HepG2 (cell line): ENCODE measurements at regions not wholly inside any gene's neighbourhood (a gene's known extent, or its start where the extent isn't known, plus 50 kb on each side); places are given as distances from the start of the nearest gene placed in this dataset.

Experiments
- ATAC-seq: fragments of 200-7000 bp; cut with Tn5 transposase; 3 replicates; pipeline ENCODE4 v1.9.1; 2020; ENCODE audit warnings: mild to moderate bottlenecking, moderate library complexity
- BruUV-seq: library from RNA; stranded (reverse); fragments of 400-500 nt; replicated peaks from 2 replicates; lab custom pipeline; 2021; lab: Mats Ljungman, UMichigan
- CTCF ChIA-PET: fragments of 300-600 bp; formaldehyde crosslinking; extraction: SDS; loops from one replicate; lab custom pipeline; 2021; ENCODE audit warnings: low total read pairs, inconsistent platforms, low intra/inter-chr PET ratio; lab: Yijun Ruan, JAX
- POLR2A ChIA-PET: fragments of 350-600 bp; sonication (Branson Sonifier 250); formaldehyde crosslinking; loops from one replicate; lab custom pipeline; 2020; ENCODE audit warnings: antibody characterized with exemption, inconsistent platforms; lab: Yijun Ruan, JAX
- DNase-seq: peaks from one replicate; pipeline ENCODE4 v3.0.0-alpha.2; 2015; ENCODE audit warnings: low spot score
- FAIRE-seq: peaks from 3 replicates; lab custom pipeline; 2011; peaks lifted over from hg19 to GRCh38; lab: Jason Lieb, UNC
- H2AFZ ChIP-seq: one replicate; pipeline ENCODE4 v1.6.1; 2011; ENCODE audit warnings: low read length, inconsistent platforms
- H3K27ac ChIP-seq: fragments of 300-600 bp; 3 replicates; pipeline ENCODE4 v1.8.0; 2011; ENCODE audit warnings: mixed run types, mild to moderate bottlenecking, mixed read lengths, low read length, inconsistent platforms; ENCODE audit not compliant: insufficient read depth; ENCODE audit errors: extremely low read length
- H3K27me3 ChIP-seq, 2 experiments: fragments of 200-600 bp in 1 of 2; 2 replicates in 1 of 2; 3 replicates in 1 of 2; pipeline versions ENCODE4 v1.6.0 to v1.8.0; 2011; ENCODE audit warnings: low read length in 2 of 2, mild to moderate bottlenecking in 2 of 2, moderate library complexity in 2 of 2, inconsistent platforms in 1 of 2; ENCODE audit not compliant: insufficient read depth in 2 of 2, control insufficient read depth in 1 of 2
- H3K36me3 ChIP-seq, 2 experiments: fragments of 200-600 bp in 1 of 2; replicated peaks in 1 of 2; 2 replicates in 1 of 2; 3 replicates in 1 of 2; pipeline versions ENCODE4 v1.5.1 to v1.8.0; 2011; ENCODE audit warnings: low read length in 2 of 2, inconsistent platforms in 1 of 2; ENCODE audit not compliant: insufficient read depth in 2 of 2, control insufficient read depth in 1 of 2
- H3K4me1 ChIP-seq: 2 replicates; pipeline ENCODE4 v1.5.1; 2012; ENCODE audit warnings: low read length, inconsistent platforms; ENCODE audit not compliant: insufficient read depth
- H3K4me2 ChIP-seq: 2 replicates; pipeline ENCODE4 v1.6.0; 2011; ENCODE audit warnings: low read depth, low read length, inconsistent platforms
- H3K4me3 ChIP-seq, 3 experiments: fragments of 200-600 bp in 1 of 3; sonication (generic), shearing (Covaris generic) in 1 of 3; replicated peaks in 1 of 3; 2 replicates each; pipeline ENCODE4 v1.5.1; 2011 to 2016; ENCODE audit warnings: low read length in 3 of 3, inconsistent platforms in 2 of 3, low read depth in 2 of 3, mild to moderate bottlenecking in 2 of 3, control low read depth in 1 of 3, mixed read lengths in 1 of 3; ENCODE audit not compliant: insufficient read depth in 1 of 3
- H3K79me2 ChIP-seq: one replicate; pipeline ENCODE4 v1.6.1; 2011; ENCODE audit warnings: low read length, inconsistent platforms; ENCODE audit not compliant: insufficient read depth
- H3K9ac ChIP-seq: 2 replicates; pipeline ENCODE4 v1.6.0; 2011; ENCODE audit warnings: mild to moderate bottlenecking, low read depth, low read length, inconsistent platforms; ENCODE audit not compliant: insufficient read depth
- H3K9me3 ChIP-seq: 2 replicates; pipeline ENCODE4 v1.5.1; 2012; ENCODE audit warnings: mild to moderate bottlenecking, low read length
- H4K20me1 ChIP-seq: 2 replicates; pipeline ENCODE4 v1.6.0; 2011; ENCODE audit warnings: inconsistent platforms, mild to moderate bottlenecking, low read length, moderate library complexity; ENCODE audit not compliant: insufficient read depth
- BRCA1 ChIP-seq: sonication (generic); formaldehyde crosslinking; IDR thresholded peaks from 2 replicates; pipeline ENCODE4 v1.4.0; 2020; ENCODE audit warnings: missing genetic modification reagents
- GLI4 ChIP-seq: sonication (generic); formaldehyde crosslinking; IDR thresholded peaks from 2 replicates; pipeline ENCODE4 v1.5.1; 2020; ENCODE audit warnings: missing genetic modification reagents, mild to moderate bottlenecking, moderate library complexity, borderline replicate concordance
- HMGXB3 ChIP-seq: sonication (generic); formaldehyde crosslinking; IDR thresholded peaks from 2 replicates; pipeline ENCODE4 v1.4.0; 2020; ENCODE audit warnings: missing genetic modification reagents, borderline replicate concordance
- KMT2B ChIP-seq: IDR thresholded peaks from 2 replicates; pipeline ENCODE4 v1.6.1; 2016; ENCODE audit warnings: missing genetic modification reagents, missing compliant biosample characterization
- MZF1 ChIP-seq: sonication (generic); formaldehyde crosslinking; IDR thresholded peaks from 2 replicates; pipeline ENCODE4 v1.8.1; 2023; ENCODE audit warnings: mild to moderate bottlenecking, missing genetic modification reagents, borderline replicate concordance
- NCOR1 ChIP-seq: fragments of 200-600 bp; sonication (generic); IDR thresholded peaks from 2 replicates; pipeline ENCODE4 v1.7.0; 2017; ENCODE audit warnings: antibody characterized with exemption, low read length, borderline replicate concordance
- PRDM15 ChIP-seq: sonication (generic); formaldehyde crosslinking; IDR thresholded peaks from 2 replicates; pipeline ENCODE4 v1.4.0; 2020; ENCODE audit warnings: missing genetic modification reagents
- RAD21 ChIP-seq: fragments of 450-650 bp; formaldehyde crosslinking; IDR thresholded peaks from 2 replicates; pipeline ENCODE4 v1.5.0; 2020; ENCODE audit warnings: mild to moderate bottlenecking
- RARA ChIP-seq: IDR thresholded peaks from 2 replicates; pipeline ENCODE4 v1.6.1; 2016; ENCODE audit warnings: missing genetic modification reagents, missing compliant biosample characterization
- RXRB ChIP-seq: IDR thresholded peaks from 2 replicates; pipeline ENCODE4 v1.6.1; 2016; ENCODE audit warnings: borderline replicate concordance, missing genetic modification reagents, missing compliant biosample characterization
- ZNF251 ChIP-seq: sonication (generic); formaldehyde crosslinking; IDR thresholded peaks from 2 replicates; pipeline ENCODE4 v1.9.0; 2021; ENCODE audit warnings: mild to moderate bottlenecking, missing genetic modification reagents
- ZNF576 ChIP-seq: sonication (generic); formaldehyde crosslinking; IDR thresholded peaks from 2 replicates; pipeline ENCODE4 v1.4.0; 2020; ENCODE audit warnings: mild to moderate bottlenecking, missing genetic modification reagents
- WGBS: methylation state at CpG from one replicate; pipeline ENCODE4 v1.1.6; 2017; ENCODE audit warnings: low lambda C conversion rate; 5-methylcytosine and 5-hydroxymethylcytosine counted together
- in situ Hi-C: cut with HindIII; loops from 2 replicates; pipeline ENCODE4 v1.10.0; 2017; ENCODE audit warnings: low pct_unique_long_range_greater_than_20kb; ENCODE audit not compliant: extremely low pct_ligation_motif_present
- intact Hi-C: fragments of 100-400 bp; cut with micrococcal nuclease; formaldehyde crosslinking; loops from one replicate; pipeline ENCODE4 v1.10.0; 2022; ENCODE audit not compliant: unreplicated experiment
- TF ChIP-seq, protein P1 (sequence below): sonication (generic); formaldehyde crosslinking; IDR thresholded peaks from 2 replicates; pipeline ENCODE4 v1.5.1; 2020; ENCODE audit warnings: missing genetic modification reagents, mild to moderate bottlenecking, borderline replicate concordance

- DNase-seq (no peak), ATAC-seq (no peak), FAIRE-seq (no peak)
- no peak overlapping the region for H3K4me2 ChIP-seq
- in situ Hi-C loops (no loop called here), intact Hi-C loops (no loop called here)
- H3K27ac ChIP-seq: no peak overlapping the region
- no TSS peak for BruUV-seq
- H2AFZ ChIP-seq: no peak overlapping the region
- ChIA-PET CTCF (no interaction called here), POLR2A (no interaction called here)
- no peaks in the 10 kb centered on the region for H4K20me1 ChIP-seq
- no peaks in the 10 kb centered on the region for H3K79me2 ChIP-seq
- H3K4me1 ChIP-seq: no peaks in the 10 kb centered on the region
- H3K9ac ChIP-seq: no peak overlapping the region
- no peaks in the 10 kb centered on the region for H3K27me3 ChIP-seq
- H3K36me3 ChIP-seq: no peaks in the 10 kb centered on the region
- H3K4me3 ChIP-seq: no peak overlapping the region
- no peaks in the 10 kb centered on the region for H3K9me3 ChIP-seq
- no peak for TF ChIP-seq ZNF576
- no peak for TF ChIP-seq NCOR1
- TF ChIP-seq ZNF251 (CRISPR knock-in tag): no peak
- TF ChIP-seq RAD21: no peak
- no peak for TF ChIP-seq RARA
- TF ChIP-seq RXRB (CRISPR knock-in tag): no peak
- TF ChIP-seq, protein P1, sequence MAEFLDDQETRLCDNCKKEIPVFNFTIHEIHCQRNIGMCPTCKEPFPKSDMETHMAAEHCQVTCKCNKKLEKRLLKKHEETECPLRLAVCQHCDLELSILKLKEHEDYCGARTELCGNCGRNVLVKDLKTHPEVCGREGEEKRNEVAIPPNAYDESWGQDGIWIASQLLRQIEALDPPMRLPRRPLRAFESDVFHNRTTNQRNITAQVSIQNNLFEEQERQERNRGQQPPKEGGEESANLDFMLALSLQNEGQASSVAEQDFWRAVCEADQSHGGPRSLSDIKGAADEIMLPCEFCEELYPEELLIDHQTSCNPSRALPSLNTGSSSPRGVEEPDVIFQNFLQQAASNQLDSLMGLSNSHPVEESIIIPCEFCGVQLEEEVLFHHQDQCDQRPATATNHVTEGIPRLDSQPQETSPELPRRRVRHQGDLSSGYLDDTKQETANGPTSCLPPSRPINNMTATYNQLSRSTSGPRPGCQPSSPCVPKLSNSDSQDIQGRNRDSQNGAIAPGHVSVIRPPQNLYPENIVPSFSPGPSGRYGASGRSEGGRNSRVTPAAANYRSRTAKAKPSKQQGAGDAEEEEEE: no peak
- no peak for TF ChIP-seq MZF1 (CRISPR knock-in tag)
- no peak for TF ChIP-seq PRDM15 (CRISPR knock-in tag)
- no peak for TF ChIP-seq KMT2B (CRISPR knock-in tag)
- no peak for TF ChIP-seq GLI4 (CRISPR knock-in tag)
- TF ChIP-seq HMGXB3 (CRISPR knock-in tag): no peak
- no peak for TF ChIP-seq BRCA1 (CRISPR knock-in tag)
- 0% methylated on average over 1 of the region's 1 CpG for WGBS
These were observed 408.6 kb downstream of the JRKL start for GRCh38 chr11:96798445-96798844.
